ENCODE measurements at regions not wholly inside any gene's neighbourhood (a gene's known extent, or its start where the extent isn't known, plus 50 kb on each side); places are given as distances from the start of the nearest gene placed in this dataset.
"Not testable (repeated sequence)": the region's sequence is repeated elsewhere in the genome, so short reads cannot be mapped to it uniquely, and the experiment has no call there.

DNA sequence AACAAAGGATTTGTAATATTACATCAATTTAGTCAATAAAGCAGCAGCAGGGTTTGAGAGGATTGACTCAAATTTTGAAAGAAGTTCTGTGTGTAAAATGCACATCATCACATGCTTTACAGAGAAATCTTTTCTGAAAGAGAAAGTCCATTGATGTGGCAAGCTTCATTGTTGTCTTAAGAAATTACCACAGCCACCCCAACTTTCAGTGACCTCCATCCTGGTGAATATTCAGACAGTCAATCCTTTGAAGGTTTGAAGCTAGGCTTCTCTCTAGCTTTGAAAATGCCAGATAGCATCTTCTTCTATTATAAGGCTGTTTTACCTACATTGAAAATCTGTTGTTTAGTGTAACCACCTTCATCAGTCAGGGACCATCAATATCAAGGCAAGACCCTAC lies 51.8 kb upstream of the SETMAR start:
- TF ChIP-seq, protein P1, sequence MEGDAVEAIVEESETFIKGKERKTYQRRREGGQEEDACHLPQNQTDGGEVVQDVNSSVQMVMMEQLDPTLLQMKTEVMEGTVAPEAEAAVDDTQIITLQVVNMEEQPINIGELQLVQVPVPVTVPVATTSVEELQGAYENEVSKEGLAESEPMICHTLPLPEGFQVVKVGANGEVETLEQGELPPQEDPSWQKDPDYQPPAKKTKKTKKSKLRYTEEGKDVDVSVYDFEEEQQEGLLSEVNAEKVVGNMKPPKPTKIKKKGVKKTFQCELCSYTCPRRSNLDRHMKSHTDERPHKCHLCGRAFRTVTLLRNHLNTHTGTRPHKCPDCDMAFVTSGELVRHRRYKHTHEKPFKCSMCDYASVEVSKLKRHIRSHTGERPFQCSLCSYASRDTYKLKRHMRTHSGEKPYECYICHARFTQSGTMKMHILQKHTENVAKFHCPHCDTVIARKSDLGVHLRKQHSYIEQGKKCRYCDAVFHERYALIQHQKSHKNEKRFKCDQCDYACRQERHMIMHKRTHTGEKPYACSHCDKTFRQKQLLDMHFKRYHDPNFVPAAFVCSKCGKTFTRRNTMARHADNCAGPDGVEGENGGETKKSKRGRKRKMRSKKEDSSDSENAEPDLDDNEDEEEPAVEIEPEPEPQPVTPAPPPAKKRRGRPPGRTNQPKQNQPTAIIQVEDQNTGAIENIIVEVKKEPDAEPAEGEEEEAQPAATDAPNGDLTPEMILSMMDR (IDR thresholded peaks at IDR 0.05; ENCODE audit: control extremely low read depth, extremely low read depth, low read depth, missing control alignments), result no peak
- ChIA-PET CTCF (interaction anchor here (1.1 to 2.0 kb wide), 3 partner anchors 10 to 1051 kb away, joined by 3 to 6 read pairs (median 4); no protein-coding TSS in a partner anchor), POLR2A (no interaction called here)
- DNase-seq (ENCODE audit: extremely low spot score), result no peak

GRCh38 chr3:4253072-4253832 lies 49.9 kb upstream of the SETMAR start:
- POLR2A ChIA-PET; CTCF ChIA-PET; DNase-seq (ENCODE audit: extremely low spot score): not testable (repeated sequence)
